ENCODE measurements at regions not wholly inside any gene's neighbourhood (a gene's known extent, or its start where the extent isn't known, plus 50 kb on each side); places are given as distances from the start of the nearest gene placed in this dataset.

- Histone ChIP-seq H3K27me3 (ENCODE audit: control insufficient read depth, insufficient read depth, low read length) (no peaks in the 10 kb centered on the region), H3K4me3 (ENCODE audit: low read depth, low read length) (no peak overlapping the region), H3K9me3 (ENCODE audit: control insufficient read depth, insufficient read depth, low read length) (peaks cover 5% of the 10 kb centered on the region; the same call in 1 of the 2 replicates), H3K27ac (ENCODE audit: low read depth, low read length) (no peak overlapping the region)
- TF ChIP-seq CTCF (IDR thresholded peaks at IDR 0.05; ENCODE audit: low read depth, low read length), result no peak
- CTCF ChIA-PET, result no interaction called here
- DNase-seq (ENCODE audit: low read depth, low spot score), result no peak
- POLR2A ChIA-PET, result no interaction called here
These were observed 495.7 kb downstream of the RIT2 start for GRCh38 chr18:42619771-42620170.

DNA sequence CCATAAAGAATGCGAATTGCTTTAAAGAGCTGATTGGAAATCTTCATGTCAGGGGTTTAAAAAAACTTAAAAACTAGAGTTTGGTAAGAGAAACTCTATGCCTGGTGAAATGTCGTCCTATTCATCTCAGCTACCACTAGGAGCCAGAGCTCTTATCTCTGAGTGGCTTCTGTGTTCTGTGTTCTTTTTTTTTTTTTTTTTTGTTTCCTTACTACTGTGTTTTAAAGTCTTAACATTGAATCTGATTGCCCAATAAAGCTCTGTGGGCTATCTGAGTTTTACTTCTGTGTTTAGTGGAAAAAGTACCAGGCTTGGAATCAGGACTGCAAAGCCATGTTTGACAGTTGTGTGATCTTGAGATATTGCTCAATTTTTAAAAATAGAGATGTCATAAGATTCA lies 494.8 kb downstream of the RIT2 start:
- POLR2A ChIA-PET, result no interaction called here
- no peak for TF ChIP-seq CTCF (IDR thresholded peaks at IDR 0.05; ENCODE audit: low read depth, low read length)
- Histone ChIP-seq H3K4me3 (ENCODE audit: low read depth, low read length) (no peak overlapping the region), H3K9me3 (ENCODE audit: control insufficient read depth, insufficient read depth, low read length) (peaks cover 11% of the 10 kb centered on the region), H3K27ac (ENCODE audit: low read depth, low read length) (no peak overlapping the region), H3K27me3 (ENCODE audit: control insufficient read depth, insufficient read depth, low read length) (no peaks in the 10 kb centered on the region)
- DNase-seq (ENCODE audit: low read depth, low spot score), result no peak
- CTCF ChIA-PET, result no interaction called here

GRCh38 chr18:42623935-42624334 lies 491.6 kb downstream of the RIT2 start:
- ChIA-PET CTCF (no interaction called here), POLR2A (no interaction called here)
- no peak for DNase-seq (ENCODE audit: low read depth, low spot score)
- TF ChIP-seq CTCF (IDR thresholded peaks at IDR 0.05; ENCODE audit: low read depth, low read length), result no peak
- Histone ChIP-seq H3K27me3 (ENCODE audit: control insufficient read depth, insufficient read depth, low read length) (no peaks in the 10 kb centered on the region), H3K27ac (ENCODE audit: low read depth, low read length) (no peak overlapping the region), H3K9me3 (ENCODE audit: control insufficient read depth, insufficient read depth, low read length) (peaks cover 12% of the 10 kb centered on the region), H3K4me3 (ENCODE audit: low read depth, low read length) (no peak overlapping the region)

- Histone ChIP-seq H3K9me3 (ENCODE audit: control insufficient read depth, insufficient read depth, low read length) (peaks cover 4% of the 10 kb centered on the region; the same call in 1 of the 2 replicates), H3K27me3 (ENCODE audit: control insufficient read depth, insufficient read depth, low read length) (no peaks in the 10 kb centered on the region), H3K4me3 (ENCODE audit: low read depth, low read length) (no peak overlapping the region), H3K27ac (ENCODE audit: low read depth, low read length) (no peak overlapping the region)
- TF ChIP-seq CTCF (IDR thresholded peaks at IDR 0.05; ENCODE audit: low read depth, low read length), result no peak
- DNase-seq (ENCODE audit: low read depth, low spot score), result no peak
- ChIA-PET CTCF (no interaction called here), POLR2A (no interaction called here)
These were observed 482.7 kb downstream of the RIT2 start for GRCh38 chr18:42632801-42633200.

- no peak for TF ChIP-seq CTCF (IDR thresholded peaks at IDR 0.05; ENCODE audit: low read depth, low read length)
- ChIA-PET POLR2A (no interaction called here), CTCF (interaction anchor here (0.6 kb wide), 1 partner anchor 633 kb away, joined by 3 read pairs; no protein-coding TSS in a partner anchor)
These were observed 480.0 kb downstream of the RIT2 start for GRCh38 chr18:42635378-42636048.

More at GRCh38 chr18:42635378-42636048, 480.0 kb downstream of the RIT2 start:
- no peaks in the 10 kb centered on the region for H3K9me3 ChIP-seq (ENCODE audit: control insufficient read depth, insufficient read depth, low read length)
- H3K27ac ChIP-seq (ENCODE audit: low read depth, low read length), result no peak overlapping the region
- H3K27me3 ChIP-seq (ENCODE audit: control insufficient read depth, insufficient read depth, low read length), result no peaks in the 10 kb centered on the region
- DNase-seq (ENCODE audit: low read depth, low spot score), result no peak
- H3K4me3 ChIP-seq (ENCODE audit: low read depth, low read length), result no peak overlapping the region
